Liver (tissue), 7 donors: ENCODE measurements at regions not wholly inside any gene's neighbourhood (a gene's known extent, or its start where the extent isn't known, plus 50 kb on each side); places are given as distances from the start of the nearest gene placed in this dataset.

Experiments
- DNase-seq: peaks from one replicate; pipeline ENCODE4 v3.0.0-alpha.2; 2017; ENCODE audit warnings: low spot score
- H3K27ac ChIP-seq, 2 donors: one replicate each; pipeline ENCODE4 v1.7.0; 2013; ENCODE audit warnings: inconsistent platforms in 2 of 2, low read length in 2 of 2, control low read depth in 1 of 2, low read depth in 1 of 2, mild to moderate bottlenecking in 1 of 2
- H3K27me3 ChIP-seq, 4 donors: one replicate each; pipeline versions ENCODE4 v1.6.1 to v1.7.0; 2013; ENCODE audit warnings: low read length in 3 of 4, inconsistent platforms in 1 of 4, mild to moderate bottlenecking in 1 of 4, moderate library complexity in 1 of 4; ENCODE audit not compliant: control insufficient read depth in 4 of 4, insufficient read depth in 4 of 4
- H3K36me3 ChIP-seq, 4 donors: one replicate each; pipeline versions ENCODE4 v1.6.1 to v1.7.0; 2013; ENCODE audit warnings: low read length in 3 of 4, mild to moderate bottlenecking in 3 of 4, low read depth in 1 of 4, moderate library complexity in 1 of 4; ENCODE audit not compliant: control insufficient read depth in 4 of 4, insufficient read depth in 3 of 4
- H3K4me1 ChIP-seq, 4 donors: one replicate each; pipeline versions ENCODE4 v1.6.1 to v1.7.0; 2013; ENCODE audit warnings: low read length in 3 of 4, mild to moderate bottlenecking in 3 of 4, moderate library complexity in 1 of 4; ENCODE audit not compliant: control insufficient read depth in 4 of 4, insufficient read depth in 4 of 4
- H3K4me3 ChIP-seq, 3 donors: one replicate each; pipeline versions ENCODE4 v1.6.1 to v1.7.0; 2013; ENCODE audit warnings: low read length in 3 of 3, control low read depth in 1 of 3, low read depth in 1 of 3, mild to moderate bottlenecking in 1 of 3
- H3K9ac ChIP-seq, 2 donors: one replicate each; pipeline ENCODE4 v1.7.0; 2013; ENCODE audit warnings: low read length in 2 of 2, mild to moderate bottlenecking in 2 of 2, moderate library complexity in 2 of 2, control low read depth in 1 of 2, low read depth in 1 of 2
- H3K9me3 ChIP-seq, 4 donors: one replicate each; pipeline versions ENCODE4 v1.6.1 to v1.7.0; 2013; ENCODE audit warnings: low read length in 3 of 4; ENCODE audit not compliant: control insufficient read depth in 4 of 4
- ATF3 ChIP-seq: IDR thresholded peaks from 2 replicates; pipeline ENCODE4 v1.6.1; 2016; ENCODE audit warnings: antibody characterized with exemption
- EGR1 ChIP-seq, 2 donors: IDR thresholded peaks; 2 replicates each; pipeline ENCODE4 v1.6.1; 2016 to 2018; ENCODE audit warnings: antibody characterized with exemption in 2 of 2, low read depth in 2 of 2
- FOXA1 ChIP-seq: IDR thresholded peaks from 2 replicates; pipeline ENCODE4 v1.6.1; 2016; ENCODE audit warnings: antibody characterized with exemption
- FOXA2 ChIP-seq: IDR thresholded peaks from 2 replicates; pipeline ENCODE4 v1.6.1; 2016; ENCODE audit warnings: antibody characterized with exemption
- GABPA ChIP-seq, 2 donors: IDR thresholded peaks in 1 of 2; conservative IDR thresholded peaks in 1 of 2; 2 replicates each; pipeline ENCODE4 v1.6.1; 2016; ENCODE audit warnings: antibody characterized with exemption in 2 of 2, mild to moderate bottlenecking in 1 of 2, moderate library complexity in 1 of 2
- HNF4A ChIP-seq, 2 donors: conservative IDR thresholded peaks; 2 replicates each; pipeline ENCODE4 v1.6.1; 2016; ENCODE audit warnings: antibody characterized with exemption in 2 of 2, mild to moderate bottlenecking in 2 of 2
- HNF4G ChIP-seq: IDR thresholded peaks from 2 replicates; pipeline ENCODE4 v1.6.1; 2016; ENCODE audit warnings: antibody characterized with exemption
- JUND ChIP-seq, 2 donors: IDR thresholded peaks; 2 replicates each; pipeline ENCODE4 v1.6.1; 2016; ENCODE audit warnings: antibody characterized with exemption in 2 of 2
- MAX ChIP-seq: IDR thresholded peaks from 2 replicates; pipeline ENCODE4 v1.6.1; 2016; ENCODE audit warnings: antibody characterized with exemption
- NR2F2 ChIP-seq: IDR thresholded peaks from 2 replicates; pipeline ENCODE4 v1.6.1; 2016; ENCODE audit warnings: antibody characterized with exemption
- RAD21 ChIP-seq, 2 donors: IDR thresholded peaks; 2 replicates each; pipeline ENCODE4 v1.6.1; 2016; ENCODE audit warnings: antibody characterized with exemption in 2 of 2, mild to moderate bottlenecking in 2 of 2
- REST ChIP-seq: IDR thresholded peaks from 2 replicates; pipeline ENCODE4 v1.6.1; 2016; ENCODE audit warnings: antibody characterized with exemption, mild to moderate bottlenecking
- RXRA ChIP-seq, 2 donors: IDR thresholded peaks; 2 replicates each; pipeline ENCODE4 v1.6.1; 2017 to 2018; ENCODE audit warnings: antibody characterized with exemption in 2 of 2, mild to moderate bottlenecking in 1 of 2
- SP1 ChIP-seq: IDR thresholded peaks from 2 replicates; pipeline ENCODE4 v1.6.1; 2018; ENCODE audit warnings: antibody characterized with exemption, mild to moderate bottlenecking
- YY1 ChIP-seq: IDR thresholded peaks from 2 replicates; pipeline ENCODE4 v1.6.1; 2016; ENCODE audit warnings: antibody characterized with exemption, mild to moderate bottlenecking
- ZBTB33 ChIP-seq: IDR thresholded peaks from 2 replicates; pipeline ENCODE4 v1.6.1; 2016; ENCODE audit warnings: antibody characterized with exemption
- WGBS: extraction: QIAGEN DNeasy Blood & Tissue Kit; methylation state at CpG from one replicate; pipeline ENCODE4 v1.1.7; 2013; 5-methylcytosine and 5-hydroxymethylcytosine counted together
- donor health status: healthy.
- donor health status: healthy.
- donor health status: healthy.
- donor health status: healthy.

GRCh38 chr5:91491229-91491628, 108.1 kb upstream of the ARRDC3 start:
- no peak overlapping the region for H3K4me3 ChIP-seq
- no peaks in the 10 kb centered on the region for H3K27me3 ChIP-seq
- TF ChIP-seq RAD21 (IDR thresholded peaks at IDR 0.05) (no peak), ZBTB33 (no peak), MAX (no peak), REST (no peak), FOXA2 (no peak), SP1 (no peak), HNF4G (no peak), RXRA (IDR thresholded peaks at IDR 0.05) (no peak), EGR1 (IDR thresholded peaks at IDR 0.05; ENCODE audit: low read depth in 2 of 2) (no peak), FOXA1 (no peak), ATF3 (no peak), HNF4A (conservative IDR thresholded peaks at IDR 0.05) (no peak), GABPA (IDR thresholded peaks at IDR 0.05 in 1 of 2, conservative IDR thresholded peaks at IDR 0.05 in 1 of 2) (no peak), YY1 (no peak), NR2F2 (no peak)
- no peaks in the 10 kb centered on the region for H3K36me3 ChIP-seq
- H3K4me1 ChIP-seq, result no peaks in the 10 kb centered on the region
- no peak for DNase-seq
- WGBS, result 79% methylated on average over 2 of the region's 2 CpGs
- H3K27ac ChIP-seq, result no peak overlapping the region
- H3K9ac ChIP-seq, result no peak overlapping the region
- H3K9me3 ChIP-seq, result peaks cover 0 to 3% (median 0%) of the 10 kb centered on the region in 4 donors

GRCh38 chr5:91490316-91490715, 107.2 kb upstream of the ARRDC3 start:
- TF ChIP-seq REST (no peak), JUND (IDR thresholded peaks at IDR 0.05) (no peak), RAD21 (IDR thresholded peaks at IDR 0.05) (no peak)
- no peaks in the 10 kb centered on the region for H3K4me1 ChIP-seq
- peaks cover 0 to 3% (median 0%) of the 10 kb centered on the region in 4 donors for H3K9me3 ChIP-seq
- no peak overlapping the region for H3K4me3 ChIP-seq
- no peak for DNase-seq
- 88% methylated on average over 3 of the region's 3 CpGs for WGBS
- no peak overlapping the region for H3K9ac ChIP-seq
- no peaks in the 10 kb centered on the region for H3K27me3 ChIP-seq
- H3K36me3 ChIP-seq, result no peaks in the 10 kb centered on the region
- H3K27ac ChIP-seq, result no peak overlapping the region
